HepG2 (cell line): ENCODE measurements at regions not wholly inside any gene's neighbourhood (a gene's known extent, or its start where the extent isn't known, plus 50 kb on each side); places are given as distances from the start of the nearest gene placed in this dataset.

Experiments
- ATAC-seq: fragments of 200-7000 bp; cut with Tn5 transposase; 3 replicates; pipeline ENCODE4 v1.9.1; 2020; ENCODE audit warnings: mild to moderate bottlenecking, moderate library complexity
- BruUV-seq: library from RNA; stranded (reverse); fragments of 400-500 nt; replicated peaks from 2 replicates; lab custom pipeline; 2021; lab: Mats Ljungman, UMichigan
- CTCF ChIA-PET: fragments of 300-600 bp; formaldehyde crosslinking; extraction: SDS; loops from one replicate; lab custom pipeline; 2021; ENCODE audit warnings: low total read pairs, inconsistent platforms, low intra/inter-chr PET ratio; lab: Yijun Ruan, JAX
- POLR2A ChIA-PET: fragments of 350-600 bp; sonication (Branson Sonifier 250); formaldehyde crosslinking; loops from one replicate; lab custom pipeline; 2020; ENCODE audit warnings: antibody characterized with exemption, inconsistent platforms; lab: Yijun Ruan, JAX
- DNase-seq: peaks from one replicate; pipeline ENCODE4 v3.0.0-alpha.2; 2015; ENCODE audit warnings: low spot score
- FAIRE-seq: peaks from 3 replicates; lab custom pipeline; 2011; peaks lifted over from hg19 to GRCh38; lab: Jason Lieb, UNC
- H2AFZ ChIP-seq: one replicate; pipeline ENCODE4 v1.6.1; 2011; ENCODE audit warnings: low read length, inconsistent platforms
- H3K27ac ChIP-seq: fragments of 300-600 bp; 3 replicates; pipeline ENCODE4 v1.8.0; 2011; ENCODE audit warnings: mixed run types, mild to moderate bottlenecking, mixed read lengths, low read length, inconsistent platforms; ENCODE audit not compliant: insufficient read depth; ENCODE audit errors: extremely low read length
- H3K27me3 ChIP-seq, 2 experiments: fragments of 200-600 bp in 1 of 2; 2 replicates in 1 of 2; 3 replicates in 1 of 2; pipeline versions ENCODE4 v1.6.0 to v1.8.0; 2011; ENCODE audit warnings: low read length in 2 of 2, mild to moderate bottlenecking in 2 of 2, moderate library complexity in 2 of 2, inconsistent platforms in 1 of 2; ENCODE audit not compliant: insufficient read depth in 2 of 2, control insufficient read depth in 1 of 2
- H3K36me3 ChIP-seq, 2 experiments: fragments of 200-600 bp in 1 of 2; replicated peaks in 1 of 2; 2 replicates in 1 of 2; 3 replicates in 1 of 2; pipeline versions ENCODE4 v1.5.1 to v1.8.0; 2011; ENCODE audit warnings: low read length in 2 of 2, inconsistent platforms in 1 of 2; ENCODE audit not compliant: insufficient read depth in 2 of 2, control insufficient read depth in 1 of 2
- H3K4me1 ChIP-seq: 2 replicates; pipeline ENCODE4 v1.5.1; 2012; ENCODE audit warnings: low read length, inconsistent platforms; ENCODE audit not compliant: insufficient read depth
- H3K4me2 ChIP-seq: 2 replicates; pipeline ENCODE4 v1.6.0; 2011; ENCODE audit warnings: low read depth, low read length, inconsistent platforms
- H3K4me3 ChIP-seq, 3 experiments: fragments of 200-600 bp in 1 of 3; sonication (generic), shearing (Covaris generic) in 1 of 3; replicated peaks in 1 of 3; 2 replicates each; pipeline ENCODE4 v1.5.1; 2011 to 2016; ENCODE audit warnings: low read length in 3 of 3, inconsistent platforms in 2 of 3, low read depth in 2 of 3, mild to moderate bottlenecking in 2 of 3, control low read depth in 1 of 3, mixed read lengths in 1 of 3; ENCODE audit not compliant: insufficient read depth in 1 of 3
- H3K79me2 ChIP-seq: one replicate; pipeline ENCODE4 v1.6.1; 2011; ENCODE audit warnings: low read length, inconsistent platforms; ENCODE audit not compliant: insufficient read depth
- H3K9ac ChIP-seq: 2 replicates; pipeline ENCODE4 v1.6.0; 2011; ENCODE audit warnings: mild to moderate bottlenecking, low read depth, low read length, inconsistent platforms; ENCODE audit not compliant: insufficient read depth
- H3K9me3 ChIP-seq: 2 replicates; pipeline ENCODE4 v1.5.1; 2012; ENCODE audit warnings: mild to moderate bottlenecking, low read length
- H4K20me1 ChIP-seq: 2 replicates; pipeline ENCODE4 v1.6.0; 2011; ENCODE audit warnings: inconsistent platforms, mild to moderate bottlenecking, low read length, moderate library complexity; ENCODE audit not compliant: insufficient read depth
- PRDM15 ChIP-seq: sonication (generic); formaldehyde crosslinking; IDR thresholded peaks from 2 replicates; pipeline ENCODE4 v1.4.0; 2020; ENCODE audit warnings: missing genetic modification reagents
- ZNF12 ChIP-seq: sonication (generic); formaldehyde crosslinking; IDR thresholded peaks from 2 replicates; pipeline ENCODE4 v1.5.0; 2020; ENCODE audit warnings: missing genetic modification reagents
- ZSCAN9 ChIP-seq: IDR thresholded peaks from 2 replicates; pipeline ENCODE4 v1.6.1; 2016; ENCODE audit warnings: borderline replicate concordance
- WGBS: methylation state at CpG from one replicate; pipeline ENCODE4 v1.1.6; 2017; ENCODE audit warnings: low lambda C conversion rate; 5-methylcytosine and 5-hydroxymethylcytosine counted together
- in situ Hi-C: cut with HindIII; loops from 2 replicates; pipeline ENCODE4 v1.10.0; 2017; ENCODE audit warnings: low pct_unique_long_range_greater_than_20kb; ENCODE audit not compliant: extremely low pct_ligation_motif_present
- intact Hi-C: fragments of 100-400 bp; cut with micrococcal nuclease; formaldehyde crosslinking; loops from one replicate; pipeline ENCODE4 v1.10.0; 2022; ENCODE audit not compliant: unreplicated experiment

- Histone ChIP-seq H3K79me2 (no peaks in the 10 kb centered on the region), H3K4me2 (no peak overlapping the region), H3K36me3 (no peaks in the 10 kb centered on the region), H4K20me1 (no peaks in the 10 kb centered on the region)
- no peak for DNase-seq
- 19% methylated on average over 5 of the region's 5 CpGs for WGBS
- TF ChIP-seq ZNF12 (CRISPR knock-in tag) (0 out of 2 replicates have a peak, but pooled peaks have one; percentile 59), PRDM15 (0 out of 2 replicates have a peak, but pooled peaks have one; percentile 30), ZSCAN9 (CRISPR knock-in tag) (no peak)
- TF ChIP-seq, all 625 proteins: peak for 2
- intact Hi-C loops (no loop called here), in situ Hi-C loops (no loop called here)
- ChIA-PET POLR2A (no interaction called here), CTCF (no interaction called here)
- BruUV-seq = no TSS peak
- no peak overlapping the region for H2AFZ ChIP-seq
- no peaks in the 10 kb centered on the region for H3K4me1 ChIP-seq
- H3K27ac ChIP-seq = no peak overlapping the region
- FAIRE-seq (no peak), ATAC-seq (no peak)
- no peaks in the 10 kb centered on the region for H3K9me3 ChIP-seq
- H3K4me3 ChIP-seq = no peak overlapping the region
- H3K9ac ChIP-seq = no peak overlapping the region
- H3K27me3 ChIP-seq = no peaks in the 10 kb centered on the region
Observed at GRCh38 chr3:8380904-8381704, 120.5 kb upstream of the LMCD1 start.
